Keratinocyte (primary cell): ENCODE measurements at regions not wholly inside any gene's neighbourhood (a gene's known extent, or its start where the extent isn't known, plus 50 kb on each side); places are given as distances from the start of the nearest gene placed in this dataset.

Experiments used
- CTCF ChIP-seq, 3 experiments: IDR thresholded peaks in 1 of 3; conservative IDR thresholded peaks in 1 of 3; optimal IDR thresholded peaks in 1 of 3; 2 replicates in 2 of 3; 3 replicates in 1 of 3; pipeline versions ENCODE3 to v1.5.1; 2011; ENCODE audit warnings: low read length in 3 of 3, mild to moderate bottlenecking in 3 of 3, moderate library complexity in 2 of 3, control low read depth in 1 of 3, inconsistent platforms in 1 of 3; ENCODE audit not compliant: insufficient read depth in 2 of 3; ENCODE audit errors: extremely low read depth in 1 of 3
- EZH2 ChIP-seq: IDR thresholded peaks from one replicate; pipeline ENCODE4 v1.6.1; 2012; ENCODE audit warnings: inconsistent platforms, mild to moderate bottlenecking, low read length, moderate library complexity

GRCh38 chr7:47651355-47652317 lies 69.7 kb upstream of the TNS3 start:
- TF ChIP-seq EZH2 (no peak), CTCF (optimal IDR thresholded peaks at IDR 0.05 in 1 of 3, IDR thresholded peaks at IDR 0.05 in 1 of 3, conservative IDR thresholded peaks at IDR 0.05 in 1 of 3; ENCODE audit: extremely low read depth in 1 of 3, insufficient read depth in 2 of 3, low read length in 3 of 3) (no peak)
